ENCODE measurements at regions not wholly inside any gene's neighbourhood (a gene's known extent, or its start where the extent isn't known, plus 50 kb on each side); places are given as distances from the start of the nearest gene placed in this dataset.

DNA sequence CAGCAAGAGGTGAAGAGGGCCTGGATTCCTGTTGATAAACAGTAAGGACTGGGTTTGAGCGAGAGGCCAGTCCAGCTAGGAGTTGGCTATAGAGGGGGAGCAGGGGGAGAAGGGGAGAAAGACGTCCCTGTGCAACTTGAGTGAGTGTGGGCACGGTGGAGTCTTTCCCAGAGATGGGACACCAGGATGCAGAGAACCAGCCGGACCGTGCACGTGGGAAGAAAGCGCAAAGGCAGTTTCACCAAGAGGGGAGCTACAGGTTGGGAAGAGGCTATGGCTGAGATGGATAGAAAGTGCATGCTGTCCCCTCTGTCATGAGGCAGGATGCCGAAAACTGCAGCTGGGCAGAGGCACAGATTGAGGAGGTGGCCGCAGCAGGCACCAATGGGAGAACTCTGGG, 96.0 kb upstream of the TLE3 start (continued):
- TF ChIP-seq, protein P1, sequence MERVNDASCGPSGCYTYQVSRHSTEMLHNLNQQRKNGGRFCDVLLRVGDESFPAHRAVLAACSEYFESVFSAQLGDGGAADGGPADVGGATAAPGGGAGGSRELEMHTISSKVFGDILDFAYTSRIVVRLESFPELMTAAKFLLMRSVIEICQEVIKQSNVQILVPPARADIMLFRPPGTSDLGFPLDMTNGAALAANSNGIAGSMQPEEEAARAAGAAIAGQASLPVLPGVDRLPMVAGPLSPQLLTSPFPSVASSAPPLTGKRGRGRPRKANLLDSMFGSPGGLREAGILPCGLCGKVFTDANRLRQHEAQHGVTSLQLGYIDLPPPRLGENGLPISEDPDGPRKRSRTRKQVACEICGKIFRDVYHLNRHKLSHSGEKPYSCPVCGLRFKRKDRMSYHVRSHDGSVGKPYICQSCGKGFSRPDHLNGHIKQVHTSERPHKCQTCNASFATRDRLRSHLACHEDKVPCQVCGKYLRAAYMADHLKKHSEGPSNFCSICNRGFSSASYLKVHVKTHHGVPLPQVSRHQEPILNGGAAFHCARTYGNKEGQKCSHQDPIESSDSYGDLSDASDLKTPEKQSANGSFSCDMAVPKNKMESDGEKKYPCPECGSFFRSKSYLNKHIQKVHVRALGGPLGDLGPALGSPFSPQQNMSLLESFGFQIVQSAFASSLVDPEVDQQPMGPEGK (CRISPR knock-in tag; IDR thresholded peaks at IDR 0.05; ENCODE audit: borderline replicate concordance): no peak

DNA sequence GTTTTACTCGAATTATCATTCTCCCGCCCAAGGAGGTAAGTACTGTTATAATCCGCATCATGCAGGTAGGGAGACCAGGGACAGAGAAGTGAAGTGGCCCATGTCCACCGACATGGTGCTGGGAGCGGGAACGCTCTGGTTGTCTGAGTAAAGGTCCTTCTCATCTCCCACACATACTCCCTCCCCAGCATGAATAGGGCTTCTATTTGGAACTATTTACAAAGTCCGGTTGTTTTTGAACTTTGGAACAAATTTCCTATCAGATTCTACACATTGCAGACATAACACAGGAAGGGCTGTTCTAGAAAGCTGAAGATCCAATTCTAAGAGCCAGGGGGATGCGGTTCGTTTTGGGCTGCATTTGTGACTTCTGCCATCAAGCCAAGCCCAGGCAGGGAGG, 94.8 kb upstream of the TLE3 start:
- no peak for ATAC-seq
- H3K4me3 ChIP-seq: no peak overlapping the region
- H3K79me2 ChIP-seq (ENCODE audit: control insufficient read depth, insufficient read depth, low read length): no peaks in the 10 kb centered on the region
- H2AFZ ChIP-seq (ENCODE audit: low read depth, low read length): no peak overlapping the region
- no peak for FAIRE-seq
- WGBS (ENCODE audit: insufficient coverage, low coverage, missing lambda C conversion rate): under 1% methylated on average over 9 of the region's 9 CpGs
- H3K36me3 ChIP-seq (ENCODE audit: control insufficient read depth, insufficient read depth, low read length): no peaks in the 10 kb centered on the region
- H3K9ac ChIP-seq (ENCODE audit: insufficient read depth in 1 of 2, low read depth in 2 of 2, low read length in 2 of 2): no peak overlapping the region
- peaks cover 3% of the 10 kb centered on the region for H3K9me1 ChIP-seq (ENCODE audit: control insufficient read depth, insufficient read depth, low read length)
- H3K27ac ChIP-seq (ENCODE audit: extremely low read depth, low read depth, low read length): no peak overlapping the region
- H3K4me2 ChIP-seq (ENCODE audit: insufficient read depth, low read length): no peak overlapping the region
- in situ Hi-C loops (cut with MboI): no loop called here
- no peaks in the 10 kb centered on the region for H3K9me3 ChIP-seq (replicated peaks; ENCODE audit: control insufficient read depth, insufficient read depth, low read depth, low read length)
- ChIA-PET CTCF (ENCODE audit: low intra/inter-chr PET ratio) (no interaction called here), POLR2A (interaction anchor here (0.6 kb wide), 1 partner anchor 266 kb away, joined by 3 read pairs; no protein-coding TSS in a partner anchor)
- intact Hi-C loops (cut with micrococcal nuclease): no loop called here
- peaks cover 36 to 90% of the 10 kb centered on the region in 2 experiments for H3K27me3 ChIP-seq (ENCODE audit: control insufficient read depth in 2 of 2, insufficient read depth in 2 of 2, low read length in 2 of 2)
- DNase-seq (ENCODE audit: extremely low read depth in 1 of 4, low spot score in 3 of 4): no peak
- H3K4me1 ChIP-seq (replicated peaks in 1 of 2; ENCODE audit: control insufficient read depth in 2 of 2, insufficient read depth in 2 of 2, low read length in 2 of 2): peaks cover 0 to 10% of the 10 kb centered on the region in 2 experiments; a peak in 2 of 5 replicates
- H4K20me1 ChIP-seq (replicated peaks; ENCODE audit: control insufficient read depth, insufficient read depth, low read length): peaks cover 6% of the 10 kb centered on the region; the same call in 1 of the 2 replicates
- TF ChIP-seq SNRNP70 (optimal IDR thresholded peaks at IDR 0.05; ENCODE audit: low read depth, low read length) (no peak), ELF2 (CRISPR knock-in tag; IDR thresholded peaks at IDR 0.05) (no peak), ZNF12 (CRISPR knock-in tag; IDR thresholded peaks at IDR 0.05) (no peak), SMARCA5 (IDR thresholded peaks at IDR 0.05) (no peak), MAFK (IDR thresholded peaks at IDR 0.05; ENCODE audit: low read length) (no peak)
- TF ChIP-seq, protein P2, sequence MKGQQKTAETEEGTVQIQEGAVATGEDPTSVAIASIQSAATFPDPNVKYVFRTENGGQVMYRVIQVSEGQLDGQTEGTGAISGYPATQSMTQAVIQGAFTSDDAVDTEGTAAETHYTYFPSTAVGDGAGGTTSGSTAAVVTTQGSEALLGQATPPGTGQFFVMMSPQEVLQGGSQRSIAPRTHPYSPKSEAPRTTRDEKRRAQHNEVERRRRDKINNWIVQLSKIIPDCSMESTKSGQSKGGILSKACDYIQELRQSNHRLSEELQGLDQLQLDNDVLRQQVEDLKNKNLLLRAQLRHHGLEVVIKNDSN (CRISPR knock-in tag; IDR thresholded peaks at IDR 0.05): no peak
- BruUV-seq (replicated peaks): no TSS peak
